HG02610 (cell line): ENCODE measurements at regions not wholly inside any gene's neighbourhood (a gene's known extent, or its start where the extent isn't known, plus 50 kb on each side); places are given as distances from the start of the nearest gene placed in this dataset.
"Not testable (repeated sequence)": the region's sequence is repeated elsewhere in the genome, so short reads cannot be mapped to it uniquely, and the experiment has no call there.

Experiments
- ATAC-seq: cut with Tn5 transposase; IDR thresholded peaks from one replicate; pipeline ENCODE4 v1.9.1; 2021; ENCODE audit warnings: mild to moderate bottlenecking, moderate library complexity; ENCODE audit not compliant: unreplicated experiment

DNA sequence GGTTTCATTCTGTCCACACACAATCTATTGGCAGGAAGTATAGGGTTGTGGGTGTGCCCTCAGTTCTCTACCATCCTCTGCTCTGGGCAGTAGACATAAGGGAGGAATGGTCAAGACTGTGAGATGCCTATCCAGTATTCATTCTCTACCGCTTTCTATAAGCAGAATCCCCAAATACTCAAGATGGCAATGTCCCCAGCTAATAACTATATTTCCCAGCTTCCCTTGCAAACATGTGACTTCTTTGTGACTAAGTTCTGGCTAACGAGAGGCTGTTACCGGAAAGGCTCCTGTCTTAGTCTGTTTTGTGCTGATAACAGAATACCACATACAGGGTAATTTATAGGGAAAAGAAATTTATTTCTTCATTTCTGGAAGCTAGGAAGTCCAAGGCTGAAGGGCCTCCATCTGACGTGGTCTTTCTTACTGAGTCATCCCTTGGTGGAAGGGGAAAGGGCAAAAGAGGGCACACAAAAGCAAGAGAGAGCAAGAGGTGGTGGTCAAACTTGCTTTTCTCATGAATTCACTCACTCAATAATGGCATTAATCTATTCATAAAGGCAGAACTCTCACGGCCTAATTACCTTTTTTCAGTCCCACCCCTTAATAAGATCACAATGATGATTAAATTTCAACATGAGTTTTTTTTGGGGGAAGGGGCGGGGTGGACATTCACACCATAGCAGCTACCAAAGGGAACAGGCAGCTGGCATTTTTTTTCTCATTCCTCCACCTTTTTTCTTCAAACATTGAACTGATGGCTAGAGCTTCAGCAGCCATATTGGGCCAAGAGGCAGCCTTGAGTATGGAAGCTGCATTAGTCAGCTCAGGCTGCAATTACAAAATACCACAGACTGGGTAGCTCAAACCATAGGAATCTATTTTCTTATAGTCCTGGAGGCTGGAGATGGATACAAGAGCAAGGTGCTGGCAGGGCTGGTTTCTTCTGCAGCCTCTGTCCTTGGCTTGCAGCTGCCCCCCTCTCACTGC, 109.7 kb upstream of the OR9Q1 start:
- no peak for ATAC-seq

GRCh38 chr11:57917632-57918031, 106.0 kb upstream of the OR9Q1 start:
- no peak for ATAC-seq

DNA sequence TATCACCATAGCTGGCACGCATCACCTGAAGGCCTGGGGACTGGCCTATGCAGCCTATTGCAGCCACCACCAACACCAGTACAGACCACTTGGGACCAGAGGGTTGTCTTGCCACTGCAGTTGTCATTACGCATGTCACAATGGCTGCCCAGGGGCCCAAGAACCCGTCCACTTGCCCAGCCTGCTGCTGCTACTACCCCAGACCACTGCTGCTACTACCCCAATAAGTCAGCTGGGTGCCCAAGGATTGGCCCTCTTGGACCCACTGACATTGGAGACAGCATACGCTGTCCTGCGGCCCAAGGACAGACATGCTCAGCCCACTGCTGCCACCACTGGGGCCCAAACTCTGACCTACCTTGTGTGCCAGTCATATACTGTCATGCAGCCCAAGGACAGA, 102.7 kb upstream of the OR9Q1 start:
- no peak for ATAC-seq

GRCh38 chr11:57932105-57932504, 91.6 kb upstream of the OR9Q1 start:
- no peak for ATAC-seq

- no peak for ATAC-seq
These were observed 88.2 kb upstream of the OR9Q1 start for GRCh38 chr11:57935402-57936049.

DNA sequence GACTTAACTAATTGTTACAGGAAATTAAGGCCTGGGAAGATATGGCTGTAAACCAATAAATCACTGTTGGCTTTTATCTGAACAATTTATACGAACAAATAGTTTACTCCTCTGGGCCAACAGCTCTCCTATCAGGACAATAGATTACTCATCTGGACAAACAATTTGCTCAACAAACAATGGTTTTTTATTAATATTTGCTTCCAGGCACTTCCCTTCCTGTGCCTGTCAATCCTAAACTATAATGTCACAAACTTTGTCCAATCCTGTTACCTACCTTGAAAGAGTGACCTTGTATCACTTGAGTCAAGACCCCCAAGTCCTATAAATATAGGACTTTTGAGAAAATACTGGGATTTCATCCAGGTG, 87.6 kb upstream of the OR9Q1 start:
- no peak for ATAC-seq

DNA sequence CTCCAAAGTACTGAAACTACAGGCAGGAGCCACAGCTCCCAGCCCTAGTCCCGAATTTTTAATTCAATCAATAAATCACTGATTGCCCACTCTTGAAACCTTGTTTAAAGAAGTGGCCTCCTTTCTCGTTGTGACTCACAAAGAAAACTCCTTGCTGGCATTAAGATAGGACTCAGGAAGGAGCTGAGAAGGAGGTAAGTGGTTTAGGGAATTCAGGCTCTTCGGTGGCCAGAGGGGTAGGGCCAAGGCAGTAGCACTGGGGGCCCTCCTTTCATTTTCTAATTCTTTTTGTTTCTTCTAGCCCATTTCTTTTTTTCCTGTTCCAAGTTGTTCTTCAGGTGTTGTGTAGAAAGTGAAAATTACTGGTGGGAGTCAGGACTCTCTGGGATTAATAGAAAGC, 86.2 kb upstream of the OR9Q1 start:
- no peak for ATAC-seq

DNA sequence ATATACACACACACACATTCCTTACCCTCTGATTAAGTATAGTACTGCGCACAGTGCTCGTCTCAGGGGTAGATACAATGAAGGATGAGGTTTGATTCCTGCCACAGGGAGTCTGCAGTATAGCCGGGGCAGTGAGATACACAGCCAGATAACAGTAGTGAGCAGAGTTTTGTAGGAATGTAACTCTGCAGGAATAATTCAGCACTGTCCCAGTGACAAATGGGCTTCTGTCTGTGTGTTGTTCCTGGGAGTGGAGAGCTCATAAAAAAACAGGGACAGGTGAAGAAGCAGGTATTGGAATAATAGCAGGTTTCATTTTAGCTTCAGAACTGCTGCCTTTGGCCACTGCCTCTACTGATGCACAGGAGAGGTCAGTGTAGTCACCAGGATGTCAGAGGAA, 85.3 kb upstream of the OR9Q1 start:
- ATAC-seq: no peak

DNA sequence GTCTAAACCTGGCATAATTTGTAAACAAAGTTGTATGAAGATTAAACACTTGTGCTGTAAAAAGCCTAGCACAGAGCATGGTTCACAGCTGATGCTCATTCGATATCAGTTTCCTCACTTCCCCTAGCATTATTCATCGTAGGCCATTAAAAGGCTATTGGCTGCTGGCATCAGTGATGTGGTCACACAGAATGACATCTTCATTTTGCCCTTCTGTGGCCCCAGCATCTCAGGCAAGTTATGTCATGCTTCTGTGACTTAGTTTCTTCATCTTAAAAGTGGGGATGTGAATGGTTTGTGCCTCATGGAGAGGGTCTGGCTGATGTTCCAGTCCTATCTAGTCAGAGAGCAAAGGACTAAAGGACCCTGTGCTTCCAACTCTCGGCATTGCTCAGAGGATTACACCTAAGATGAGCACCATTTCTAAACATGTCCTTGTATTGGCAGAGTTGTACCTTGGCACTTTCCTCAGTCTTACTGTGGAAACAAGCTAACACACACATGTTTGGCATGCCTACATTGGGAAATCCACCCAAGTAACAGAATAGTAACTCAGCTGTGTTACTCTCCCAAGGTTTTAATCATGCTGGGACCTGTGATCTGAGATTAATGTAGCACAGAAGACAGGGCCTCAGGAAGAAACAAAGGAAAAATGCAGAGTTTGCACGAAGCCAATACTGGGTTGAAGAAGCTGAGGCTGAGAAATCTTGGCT, 83.5 kb upstream of the OR9Q1 start:
- no peak for ATAC-seq

DNA sequence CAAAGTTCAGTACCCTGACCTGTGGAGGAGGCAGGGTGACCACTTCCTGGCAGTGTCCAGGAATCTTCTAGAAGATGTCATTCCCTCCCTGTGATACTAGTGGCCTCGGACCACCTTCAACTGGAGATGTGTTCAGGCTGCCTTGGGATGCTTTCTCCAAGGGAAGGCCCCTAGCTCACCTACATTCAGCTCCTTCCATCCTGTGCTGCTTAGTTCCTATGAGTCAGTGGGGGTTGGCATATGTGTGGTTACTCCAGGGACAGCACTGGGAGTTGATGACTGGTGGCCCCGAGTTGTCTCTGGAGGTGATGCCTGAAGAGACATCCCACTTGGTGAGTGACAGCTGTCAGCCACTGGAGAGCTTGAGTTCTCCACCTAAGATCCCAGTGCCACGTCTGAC, 81.8 kb upstream of the OR9Q1 start:
- no peak for ATAC-seq

DNA sequence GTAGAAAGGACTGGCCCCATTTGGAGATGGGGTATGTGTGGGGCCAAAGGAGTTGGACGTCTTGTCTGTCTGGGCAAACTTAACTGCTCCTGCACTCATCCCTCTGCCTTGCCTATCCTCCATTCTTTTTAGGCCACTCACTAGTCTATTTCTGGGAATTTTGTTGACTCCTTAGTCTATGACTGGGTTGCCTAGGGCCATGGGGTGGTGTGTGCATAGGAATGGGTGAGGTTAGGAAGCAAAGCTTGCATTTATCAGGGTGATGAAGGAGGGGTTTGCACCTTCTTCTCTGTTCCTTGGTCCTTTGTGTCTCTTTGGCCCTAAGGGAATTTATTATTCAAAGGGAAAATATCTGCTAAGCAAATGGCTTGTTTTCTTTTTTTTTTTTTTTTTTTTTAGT, 80.9 kb upstream of the OR9Q1 start:
- ATAC-seq: no peak

GRCh38 chr11:57943766-57944165, 79.9 kb upstream of the OR9Q1 start:
- ATAC-seq: not testable (repeated sequence)

- no peak for ATAC-seq
These were observed 77.1 kb upstream of the OR9Q1 start for GRCh38 chr11:57946628-57947027.

- ATAC-seq: no peak
These were observed 59.0 kb upstream of the OR9Q1 start for GRCh38 chr11:57964660-57965059.

GRCh38 chr11:57971272-57972012, 52.2 kb upstream of the OR9Q1 start:
- ATAC-seq: no peak

- ATAC-seq: no peak
These were observed 51.7 kb upstream of the OR9Q1 start for GRCh38 chr11:57972013-57972367.
